ENCODE measurements at regions not wholly inside any gene's neighbourhood (a gene's known extent, or its start where the extent isn't known, plus 50 kb on each side); places are given as distances from the start of the nearest gene placed in this dataset.

DNA sequence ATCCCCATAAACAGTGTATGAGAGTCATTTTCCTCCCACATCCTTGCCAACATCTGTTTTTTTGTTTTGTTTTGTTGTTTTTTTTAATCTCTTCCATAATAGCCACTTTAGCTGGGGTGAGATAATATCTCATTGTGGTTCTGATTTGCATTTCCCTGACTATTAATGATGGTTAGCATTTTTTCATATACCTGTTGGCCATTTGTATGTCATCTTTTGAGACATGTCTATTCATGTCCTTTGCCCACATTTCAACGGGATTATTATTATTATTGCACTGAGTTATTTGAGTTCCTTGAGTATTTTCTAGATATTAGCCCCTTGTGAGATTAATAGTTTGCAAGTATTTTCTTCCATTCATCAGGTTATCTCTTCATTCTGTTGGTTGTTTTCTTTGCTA, 223.3 kb downstream of the LPIN1 start:
- no peak overlapping the region for H3K4me3 Mint-ChIP-seq
- H3K27me3 ChIP-seq (ENCODE audit: insufficient read depth, low read length), result no peaks in the 10 kb centered on the region
- H3K36me3 Mint-ChIP-seq, result peaks cover 9% of the 10 kb centered on the region in 2 donors
- ChIA-PET POLR2A (ENCODE audit: partially characterized antibody) (no interaction called here), CTCF (ENCODE audit: partially characterized antibody) (no interaction called here)
- DNase-seq, result no peak
- no peak overlapping the region for H3K27ac ChIP-seq (ENCODE audit: low read depth, low read length)
- H3K36me3 ChIP-seq (ENCODE audit: insufficient read depth, low read length), result no peaks in the 10 kb centered on the region
- H3K27ac Mint-ChIP-seq, result no peak overlapping the region
- peaks cover 4 to 32% (median 24%) of the 10 kb centered on the region in 8 donors for H3K9me3 Mint-ChIP-seq
- intact Hi-C loops (cut with micrococcal nuclease), result no loop called here
- H3K4me3 ChIP-seq (ENCODE audit: low read length in 2 of 2), result no peak overlapping the region
- H3K9me3 ChIP-seq (ENCODE audit: control insufficient read depth in 1 of 2, low read length in 2 of 2), result peaks cover 0 to 3% of the 10 kb centered on the region in 2 donors
- peaks cover 0 to 5% of the 10 kb centered on the region in 2 donors for H3K27me3 Mint-ChIP-seq
- no peaks in the 10 kb centered on the region for H3K4me1 Mint-ChIP-seq
- H3K4me1 ChIP-seq (ENCODE audit: insufficient read depth, low read length), result no peaks in the 10 kb centered on the region

DNA sequence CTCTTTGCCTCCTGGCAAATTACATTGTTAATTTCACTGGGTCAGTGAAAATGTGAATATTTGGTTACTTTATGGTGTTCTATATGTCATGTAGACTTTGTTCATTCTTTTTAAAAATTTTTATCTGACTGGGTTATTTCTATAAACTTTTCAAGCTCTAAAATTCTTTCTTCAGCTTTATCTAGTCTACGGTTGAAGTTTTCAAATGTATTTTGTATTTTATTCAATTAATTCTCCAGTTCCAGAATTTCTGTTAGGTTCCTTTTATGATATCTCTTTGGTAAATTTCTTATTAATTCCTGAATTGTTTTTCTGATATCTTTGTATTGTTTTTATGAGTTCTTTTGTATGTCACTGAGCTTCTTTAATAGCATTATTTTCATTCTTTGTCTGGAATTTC, 228.1 kb downstream of the LPIN1 start:
- no peak for DNase-seq
- POLR2A ChIA-PET (ENCODE audit: partially characterized antibody), result interaction anchor here (0.6 kb wide), 1 partner anchor 11 kb away, joined by 3 read pairs; no protein-coding TSS in a partner anchor
- intact Hi-C loops (cut with micrococcal nuclease), result no loop called here
- Histone ChIP-seq H3K4me3 (ENCODE audit: low read length in 2 of 2) (no peak overlapping the region), H3K36me3 (ENCODE audit: insufficient read depth, low read length) (no peaks in the 10 kb centered on the region), H3K27ac (ENCODE audit: low read depth, low read length) (no peak overlapping the region), H3K4me1 (ENCODE audit: insufficient read depth, low read length) (no peaks in the 10 kb centered on the region), H3K27me3 (ENCODE audit: insufficient read depth, low read length) (no peaks in the 10 kb centered on the region), H3K9me3 (ENCODE audit: control insufficient read depth in 1 of 2, low read length in 2 of 2) (peaks cover 0 to 3% of the 10 kb centered on the region in 2 donors)
- CTCF ChIA-PET (ENCODE audit: partially characterized antibody), result no interaction called here
- H3K9me3 Mint-ChIP-seq, result peaks cover 4 to 49% (median 33%) of the 10 kb centered on the region in 8 donors
- no peak overlapping the region for H3K4me3 Mint-ChIP-seq
- peaks cover 5 to 6% of the 10 kb centered on the region in 2 donors for H3K27me3 Mint-ChIP-seq
- no peaks in the 10 kb centered on the region for H3K4me1 Mint-ChIP-seq
- peaks cover 9% of the 10 kb centered on the region in 2 donors for H3K36me3 Mint-ChIP-seq
- H3K27ac Mint-ChIP-seq, result no peak overlapping the region

GRCh38 chr2:11975373-11975772, 228.9 kb downstream of the LPIN1 start:
- POLR2A ChIA-PET (ENCODE audit: partially characterized antibody), result no interaction called here
- CTCF ChIA-PET (ENCODE audit: partially characterized antibody), result no interaction called here
- Histone ChIP-seq H3K4me1 (ENCODE audit: insufficient read depth, low read length) (no peaks in the 10 kb centered on the region), H3K27ac (ENCODE audit: low read depth, low read length) (no peak overlapping the region), H3K27me3 (ENCODE audit: insufficient read depth, low read length) (no peaks in the 10 kb centered on the region), H3K9me3 (ENCODE audit: control insufficient read depth in 1 of 2, low read length in 2 of 2) (peaks cover 0 to 3% of the 10 kb centered on the region in 2 donors), H3K4me3 (ENCODE audit: low read length in 2 of 2) (no peak overlapping the region), H3K36me3 (ENCODE audit: insufficient read depth, low read length) (no peaks in the 10 kb centered on the region)
- H3K36me3 Mint-ChIP-seq, result peaks cover 9% of the 10 kb centered on the region in 2 donors
- H3K27me3 Mint-ChIP-seq, result peaks cover 5 to 6% of the 10 kb centered on the region in 2 donors
- H3K27ac Mint-ChIP-seq, result peak overlapping the region in 1 of 7 donors; percentile 42
- no peak overlapping the region for H3K4me3 Mint-ChIP-seq
- intact Hi-C loops (cut with micrococcal nuclease), result no loop called here
- no peaks in the 10 kb centered on the region for H3K4me1 Mint-ChIP-seq
- H3K9me3 Mint-ChIP-seq, result peaks cover 0 to 49% (median 33%) of the 10 kb centered on the region in 8 donors
- no peak for DNase-seq

DNA sequence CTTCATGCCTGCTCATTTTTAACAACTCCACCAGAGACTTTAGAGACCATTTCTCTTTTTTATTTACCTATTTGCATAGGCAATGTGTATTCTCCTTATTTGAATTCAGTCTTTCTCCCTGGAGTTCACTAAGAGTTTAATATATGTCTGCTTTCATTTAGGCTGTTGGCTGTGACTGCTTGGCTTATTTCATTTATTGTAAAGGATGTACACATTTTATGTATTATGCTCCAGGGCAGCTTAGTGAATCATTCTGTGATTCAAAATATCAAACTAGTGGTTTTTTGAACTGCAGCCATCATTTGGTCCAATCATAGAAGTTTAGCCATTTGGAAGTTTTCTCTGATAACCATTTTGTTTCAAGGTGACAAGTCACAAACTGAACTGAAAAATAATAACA, 229.6 kb downstream of the LPIN1 start:
- Mint-ChIP-seq H3K9me3 (peaks cover 0 to 49% (median 31%) of the 10 kb centered on the region in 8 donors), H3K4me1 (no peaks in the 10 kb centered on the region), H3K27me3 (peaks cover 5 to 6% of the 10 kb centered on the region in 2 donors), H3K4me3 (no peak overlapping the region), H3K36me3 (peaks cover 9% of the 10 kb centered on the region in 2 donors), H3K27ac (no peak overlapping the region)
- POLR2A ChIA-PET (ENCODE audit: partially characterized antibody), result no interaction called here
- Histone ChIP-seq H3K4me1 (ENCODE audit: insufficient read depth, low read length) (no peaks in the 10 kb centered on the region), H3K27ac (ENCODE audit: low read depth, low read length) (no peak overlapping the region), H3K9me3 (ENCODE audit: control insufficient read depth in 1 of 2, low read length in 2 of 2) (peaks cover 0 to 3% of the 10 kb centered on the region in 2 donors), H3K36me3 (ENCODE audit: insufficient read depth, low read length) (no peaks in the 10 kb centered on the region), H3K4me3 (ENCODE audit: low read length in 2 of 2) (no peak overlapping the region), H3K27me3 (ENCODE audit: insufficient read depth, low read length) (no peaks in the 10 kb centered on the region)
- intact Hi-C loops (cut with micrococcal nuclease), result no loop called here
- CTCF ChIA-PET (ENCODE audit: partially characterized antibody), result no interaction called here
- DNase-seq, result no peak

DNA sequence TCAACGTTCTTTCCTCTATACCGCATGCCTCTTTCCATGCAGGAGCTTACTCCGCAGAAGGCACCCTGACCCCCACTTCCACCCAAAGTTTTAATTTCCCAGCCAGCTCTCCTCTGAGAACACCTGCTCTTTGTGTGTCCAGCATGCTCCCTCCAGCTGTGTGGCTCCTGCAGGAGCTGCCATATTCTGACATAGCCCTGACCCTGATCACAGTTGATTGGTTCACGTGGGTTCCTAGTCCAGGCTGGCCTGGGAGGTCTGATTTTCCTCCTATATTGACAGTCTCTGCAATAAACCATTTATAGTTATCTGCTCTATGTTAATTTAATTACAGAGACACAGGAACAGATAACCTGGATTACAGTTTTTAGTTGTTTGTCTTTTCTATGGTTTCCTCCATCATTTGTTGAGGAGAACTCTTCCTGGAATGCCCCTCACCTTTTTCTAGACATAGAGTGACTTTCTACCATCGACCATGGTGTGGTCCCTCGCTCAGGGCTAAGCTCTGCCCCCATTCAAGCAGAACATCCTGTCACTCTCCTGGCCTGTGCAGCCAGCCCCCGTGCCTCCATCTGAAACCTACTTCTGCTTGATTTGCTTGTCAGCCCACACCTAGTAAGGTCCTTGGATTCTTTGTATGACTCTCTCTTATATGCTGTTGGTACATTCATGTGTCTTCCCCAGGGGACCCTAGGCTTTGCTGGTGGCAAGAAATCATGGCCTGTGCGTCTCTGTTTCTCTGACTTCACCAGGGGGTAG, 231.5 kb downstream of the LPIN1 start:
- ChIA-PET CTCF (ENCODE audit: partially characterized antibody) (interaction anchor here (1.5 kb wide), 1 partner anchor 115 kb away, joined by 3 read pairs; no protein-coding TSS in a partner anchor), POLR2A (ENCODE audit: partially characterized antibody) (no interaction called here)
- no peak overlapping the region for H3K27ac Mint-ChIP-seq
- H3K9me3 ChIP-seq (ENCODE audit: control insufficient read depth in 1 of 2, low read length in 2 of 2), result peaks cover 0 to 3% of the 10 kb centered on the region in 2 donors
- H3K9me3 Mint-ChIP-seq, result peaks cover 0 to 47% (median 28%) of the 10 kb centered on the region in 8 donors
- no peaks in the 10 kb centered on the region for H3K36me3 ChIP-seq (ENCODE audit: insufficient read depth, low read length)
- no peak for DNase-seq
- H3K36me3 Mint-ChIP-seq, result peaks cover 5 to 8% of the 10 kb centered on the region in 2 donors
- no peaks in the 10 kb centered on the region for H3K27me3 ChIP-seq (ENCODE audit: insufficient read depth, low read length)
- H3K27me3 Mint-ChIP-seq, result peaks cover 3 to 5% of the 10 kb centered on the region in 2 donors
- no peak overlapping the region for H3K27ac ChIP-seq (ENCODE audit: low read depth, low read length)
- no peak overlapping the region for H3K4me3 ChIP-seq (ENCODE audit: low read length in 2 of 2)
- H3K4me1 ChIP-seq (ENCODE audit: insufficient read depth, low read length), result no peaks in the 10 kb centered on the region
- no peak overlapping the region for H3K4me3 Mint-ChIP-seq
- intact Hi-C loops (cut with micrococcal nuclease), result no loop called here
- H3K4me1 Mint-ChIP-seq, result no peaks in the 10 kb centered on the region

GRCh38 chr2:11980809-11981208, 234.4 kb downstream of the LPIN1 start:
- ChIA-PET POLR2A (ENCODE audit: partially characterized antibody) (no interaction called here), CTCF (ENCODE audit: partially characterized antibody) (no interaction called here)
- Histone ChIP-seq H3K27me3 (ENCODE audit: insufficient read depth, low read length) (no peaks in the 10 kb centered on the region), H3K4me1 (ENCODE audit: insufficient read depth, low read length) (no peaks in the 10 kb centered on the region), H3K4me3 (ENCODE audit: low read length in 2 of 2) (no peak overlapping the region), H3K9me3 (ENCODE audit: control insufficient read depth in 1 of 2, low read length in 2 of 2) (no peaks in the 10 kb centered on the region), H3K36me3 (ENCODE audit: insufficient read depth, low read length) (no peaks in the 10 kb centered on the region), H3K27ac (ENCODE audit: low read depth, low read length) (no peak overlapping the region)
- Mint-ChIP-seq H3K4me1 (no peaks in the 10 kb centered on the region), H3K9me3 (peaks cover 0 to 19% (median 5%) of the 10 kb centered on the region in 8 donors), H3K36me3 (peaks cover 2 to 3% of the 10 kb centered on the region in 2 donors), H3K4me3 (no peak overlapping the region), H3K27me3 (peaks cover 3 to 8% of the 10 kb centered on the region in 2 donors), H3K27ac (no peak overlapping the region)
- intact Hi-C loops (cut with micrococcal nuclease), result no loop called here
- no peak for DNase-seq

GRCh38 chr2:11983401-11983800, 237.0 kb downstream of the LPIN1 start:
- Mint-ChIP-seq H3K36me3 (peaks cover 2 to 3% of the 10 kb centered on the region in 2 donors), H3K9me3 (peaks cover 0 to 12% (median 4%) of the 10 kb centered on the region in 8 donors), H3K4me1 (no peaks in the 10 kb centered on the region), H3K27me3 (peaks cover 0 to 9% of the 10 kb centered on the region in 2 donors), H3K4me3 (peak overlapping the region in 2 of 8 donors; percentile 22 to 59), H3K27ac (peak overlapping the region in 1 of 7 donors; percentile 32)
- ChIA-PET CTCF (ENCODE audit: partially characterized antibody) (no interaction called here), POLR2A (ENCODE audit: partially characterized antibody) (no interaction called here)
- intact Hi-C loops (cut with micrococcal nuclease), result no loop called here
- no peaks in the 10 kb centered on the region for H3K36me3 ChIP-seq (ENCODE audit: insufficient read depth, low read length)
- H3K4me1 ChIP-seq (ENCODE audit: insufficient read depth, low read length), result no peaks in the 10 kb centered on the region
- H3K27ac ChIP-seq (ENCODE audit: low read depth, low read length), result no peak overlapping the region
- H3K9me3 ChIP-seq (ENCODE audit: control insufficient read depth in 1 of 2, low read length in 2 of 2), result no peaks in the 10 kb centered on the region
- H3K4me3 ChIP-seq (ENCODE audit: low read length in 2 of 2), result no peak overlapping the region
- no peak for DNase-seq
- no peaks in the 10 kb centered on the region for H3K27me3 ChIP-seq (ENCODE audit: insufficient read depth, low read length)

All from CD4-positive, alpha-beta memory T cell (primary cell).